ENCODE measurements at regions not wholly inside any gene's neighbourhood (a gene's known extent, or its start where the extent isn't known, plus 50 kb on each side); places are given as distances from the start of the nearest gene placed in this dataset.

GRCh38 chr11:95378111-95378510 is 147.1 kb upstream of the SESN3 start:
- Histone ChIP-seq H3K4me1 (peaks cover 5% of the 10 kb centered on the region), H3K36me3 (no peaks in the 10 kb centered on the region), H3K9me3 (no peaks in the 10 kb centered on the region), H3K4me3 (no peak overlapping the region), H3K27ac (no peak overlapping the region), H3K27me3 (no peaks in the 10 kb centered on the region)
- TF ChIP-seq POLR2AphosphoS5 (IDR thresholded peaks at IDR 0.05) (no peak), POLR2A (IDR thresholded peaks at IDR 0.05) (no peak), EP300 (IDR thresholded peaks at IDR 0.05) (no peak)
- TF ChIP-seq, protein P1, sequence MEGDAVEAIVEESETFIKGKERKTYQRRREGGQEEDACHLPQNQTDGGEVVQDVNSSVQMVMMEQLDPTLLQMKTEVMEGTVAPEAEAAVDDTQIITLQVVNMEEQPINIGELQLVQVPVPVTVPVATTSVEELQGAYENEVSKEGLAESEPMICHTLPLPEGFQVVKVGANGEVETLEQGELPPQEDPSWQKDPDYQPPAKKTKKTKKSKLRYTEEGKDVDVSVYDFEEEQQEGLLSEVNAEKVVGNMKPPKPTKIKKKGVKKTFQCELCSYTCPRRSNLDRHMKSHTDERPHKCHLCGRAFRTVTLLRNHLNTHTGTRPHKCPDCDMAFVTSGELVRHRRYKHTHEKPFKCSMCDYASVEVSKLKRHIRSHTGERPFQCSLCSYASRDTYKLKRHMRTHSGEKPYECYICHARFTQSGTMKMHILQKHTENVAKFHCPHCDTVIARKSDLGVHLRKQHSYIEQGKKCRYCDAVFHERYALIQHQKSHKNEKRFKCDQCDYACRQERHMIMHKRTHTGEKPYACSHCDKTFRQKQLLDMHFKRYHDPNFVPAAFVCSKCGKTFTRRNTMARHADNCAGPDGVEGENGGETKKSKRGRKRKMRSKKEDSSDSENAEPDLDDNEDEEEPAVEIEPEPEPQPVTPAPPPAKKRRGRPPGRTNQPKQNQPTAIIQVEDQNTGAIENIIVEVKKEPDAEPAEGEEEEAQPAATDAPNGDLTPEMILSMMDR (IDR thresholded peaks at IDR 0.05) = no peak
- DNase-seq (ENCODE audit: low spot score in 2 of 2) = no peak
- 42% methylated on average over 2 of the region's 2 CpGs for WGBS

DNA sequence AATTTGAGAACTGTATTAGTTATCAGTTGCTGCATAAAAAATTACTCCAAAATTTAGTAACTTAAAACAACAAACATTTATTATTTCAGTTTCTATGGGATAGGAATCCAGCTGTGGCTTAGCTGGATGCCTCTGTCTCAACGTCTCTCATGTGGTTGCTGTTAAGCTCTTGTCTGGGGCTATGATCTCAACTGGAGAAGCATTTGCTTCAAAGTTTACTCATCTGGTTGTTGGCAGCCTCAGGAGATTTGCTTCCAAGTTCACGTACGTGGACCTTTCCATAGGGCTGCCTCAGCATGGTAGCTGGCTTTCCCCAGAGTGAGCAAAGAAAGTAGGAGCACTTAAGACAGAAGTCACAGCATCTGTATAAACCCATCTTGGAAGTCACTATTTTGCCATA is 144.9 kb upstream of the SESN3 start:
- WGBS = 16% methylated on average over 3 of the region's 3 CpGs
- TF ChIP-seq, protein P1 (IDR thresholded peaks at IDR 0.05) = no peak
- TF ChIP-seq EP300 (IDR thresholded peaks at IDR 0.05) (no peak), POLR2AphosphoS5 (IDR thresholded peaks at IDR 0.05) (no peak), POLR2A (IDR thresholded peaks at IDR 0.05) (no peak)
- Histone ChIP-seq H3K9me3 (no peaks in the 10 kb centered on the region), H3K27ac (no peak overlapping the region), H3K36me3 (no peaks in the 10 kb centered on the region), H3K27me3 (no peaks in the 10 kb centered on the region), H3K4me1 (peaks cover 5% of the 10 kb centered on the region), H3K4me3 (no peak overlapping the region)
- no peak for DNase-seq (ENCODE audit: low spot score in 2 of 2)

- Histone ChIP-seq H3K27me3 (no peaks in the 10 kb centered on the region), H3K27ac (no peak overlapping the region), H3K4me3 (no peak overlapping the region), H3K9me3 (no peaks in the 10 kb centered on the region), H3K36me3 (no peaks in the 10 kb centered on the region), H3K4me1 (peaks cover 5% of the 10 kb centered on the region)
- no peak for DNase-seq (ENCODE audit: low spot score in 2 of 2)
- WGBS = 78% methylated on average over 1 of the region's 1 CpG
- TF ChIP-seq POLR2AphosphoS5 (IDR thresholded peaks at IDR 0.05) (no peak), POLR2A (IDR thresholded peaks at IDR 0.05) (no peak), EP300 (IDR thresholded peaks at IDR 0.05) (no peak)
- TF ChIP-seq, protein P1 (IDR thresholded peaks at IDR 0.05) = no peak
These were observed 144.4 kb upstream of the SESN3 start for GRCh38 chr11:95375451-95375850.

- H3K4me3 ChIP-seq = no peak overlapping the region
- H3K9me3 ChIP-seq = no peaks in the 10 kb centered on the region
- H3K27me3 ChIP-seq = no peaks in the 10 kb centered on the region
- no peak for DNase-seq (ENCODE audit: low spot score in 2 of 2)
- 84% methylated on average over 4 of the region's 4 CpGs for WGBS
- no peak overlapping the region for H3K27ac ChIP-seq
- H3K36me3 ChIP-seq = no peaks in the 10 kb centered on the region
- no peak for TF ChIP-seq EP300 (IDR thresholded peaks at IDR 0.05)
- no peak for TF ChIP-seq POLR2A (IDR thresholded peaks at IDR 0.05)
- TF ChIP-seq POLR2AphosphoS5 (IDR thresholded peaks at IDR 0.05) = no peak
- TF ChIP-seq, protein P1 (IDR thresholded peaks at IDR 0.05) = no peak
- H3K4me1 ChIP-seq = peaks cover 5% of the 10 kb centered on the region
These were observed 143.1 kb upstream of the SESN3 start for GRCh38 chr11:95374105-95374504.

DNA sequence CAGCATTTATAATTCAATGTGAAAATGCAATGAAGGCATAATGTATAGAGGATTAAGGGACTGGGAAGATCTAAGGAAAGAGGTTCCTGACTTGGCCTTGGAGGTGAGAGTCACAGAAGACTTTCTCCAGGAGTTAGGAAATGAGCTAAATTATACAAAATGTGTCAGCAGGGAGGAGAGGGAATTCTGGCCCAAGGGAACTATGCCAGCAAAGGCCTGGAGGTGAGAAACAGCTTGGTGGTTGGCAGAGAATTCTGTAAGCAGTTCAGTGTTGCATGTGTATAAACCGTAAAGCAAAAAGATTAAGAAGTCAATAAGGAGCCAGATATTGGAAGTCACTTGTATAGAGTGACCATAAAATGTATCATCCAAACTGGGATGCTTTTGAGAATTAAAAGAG is 142.2 kb upstream of the SESN3 start:
- Histone ChIP-seq H3K9me3 (no peaks in the 10 kb centered on the region), H3K27me3 (no peaks in the 10 kb centered on the region), H3K4me3 (no peak overlapping the region), H3K4me1 (peaks cover 3% of the 10 kb centered on the region), H3K36me3 (no peaks in the 10 kb centered on the region), H3K27ac (no peak overlapping the region)
- no peak for DNase-seq (ENCODE audit: low spot score in 2 of 2)
- TF ChIP-seq, protein P1 (IDR thresholded peaks at IDR 0.05) = no peak
- TF ChIP-seq POLR2AphosphoS5 (IDR thresholded peaks at IDR 0.05) = no peak
- TF ChIP-seq EP300 (IDR thresholded peaks at IDR 0.05) = no peak
- no peak for TF ChIP-seq POLR2A (IDR thresholded peaks at IDR 0.05)
- 76% methylated on average over 1 of the region's 1 CpG for WGBS
